HG03432 (cell line): ENCODE measurements at regions not wholly inside any gene's neighbourhood (a gene's known extent, or its start where the extent isn't known, plus 50 kb on each side); places are given as distances from the start of the nearest gene placed in this dataset.

Experiments
- ATAC-seq: cut with Tn5 transposase; IDR thresholded peaks from one replicate; pipeline ENCODE4 v1.9.1; 2021; ENCODE audit warnings: mild to moderate bottlenecking, moderate library complexity; ENCODE audit not compliant: unreplicated experiment

DNA sequence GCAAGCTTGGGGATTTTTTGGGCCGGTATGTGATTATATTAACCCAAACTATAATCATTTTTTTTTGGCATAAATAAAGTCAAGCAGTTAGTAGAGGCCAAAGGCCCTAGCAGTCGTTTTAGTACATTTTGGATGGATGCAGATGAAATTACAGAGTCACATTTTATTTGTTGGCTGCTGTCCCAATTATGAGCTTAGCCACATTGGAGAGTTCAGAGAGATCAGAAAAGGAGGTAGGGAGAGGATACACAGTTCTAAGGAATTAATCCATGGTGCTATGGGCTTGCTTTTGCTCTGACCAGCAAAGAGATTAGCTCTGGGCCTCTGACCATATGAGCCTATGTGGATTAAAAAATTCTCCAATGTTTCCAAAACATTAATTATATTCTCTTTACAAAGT lies 395.1 kb downstream of the RAPGEF2 start:
- no peak for ATAC-seq

DNA sequence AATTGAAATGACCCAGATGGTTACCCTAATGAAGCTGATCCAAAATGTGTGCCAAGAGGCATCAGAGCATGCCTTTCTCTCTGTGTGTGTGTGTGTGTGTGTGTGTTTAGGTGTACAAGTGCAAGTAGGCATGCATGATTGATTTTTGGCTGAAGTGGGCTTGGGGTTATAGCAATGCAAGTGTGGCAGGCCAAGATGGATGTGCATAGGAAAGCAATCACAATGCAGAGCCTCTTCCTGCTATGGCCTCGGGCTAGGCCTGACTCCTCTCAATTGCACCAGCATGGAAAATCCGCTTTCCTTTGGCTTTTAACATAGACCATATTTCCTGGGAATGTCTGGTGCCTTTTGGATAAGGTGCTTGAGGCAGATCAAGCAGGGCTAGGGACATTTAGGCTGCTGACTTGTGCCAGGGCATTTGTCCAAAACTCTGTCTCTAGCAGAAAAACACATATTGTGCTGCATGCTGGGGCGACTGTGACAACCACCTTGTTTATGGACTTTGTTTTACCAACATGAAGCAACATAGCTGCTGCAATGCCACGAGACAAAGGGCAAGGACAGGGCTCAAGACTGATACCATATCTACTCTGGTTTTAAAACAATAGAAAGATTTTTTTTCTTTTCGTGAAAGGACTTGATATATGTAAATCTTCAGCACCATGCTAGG lies 395.7 kb downstream of the RAPGEF2 start:
- no peak for ATAC-seq

GRCh38 chr4:159500861-159501260 lies 398.0 kb downstream of the RAPGEF2 start:
- no peak for ATAC-seq

- ATAC-seq: no peak
Observed at GRCh38 chr4:159503236-159504008, 400.5 kb downstream of the RAPGEF2 start.

DNA sequence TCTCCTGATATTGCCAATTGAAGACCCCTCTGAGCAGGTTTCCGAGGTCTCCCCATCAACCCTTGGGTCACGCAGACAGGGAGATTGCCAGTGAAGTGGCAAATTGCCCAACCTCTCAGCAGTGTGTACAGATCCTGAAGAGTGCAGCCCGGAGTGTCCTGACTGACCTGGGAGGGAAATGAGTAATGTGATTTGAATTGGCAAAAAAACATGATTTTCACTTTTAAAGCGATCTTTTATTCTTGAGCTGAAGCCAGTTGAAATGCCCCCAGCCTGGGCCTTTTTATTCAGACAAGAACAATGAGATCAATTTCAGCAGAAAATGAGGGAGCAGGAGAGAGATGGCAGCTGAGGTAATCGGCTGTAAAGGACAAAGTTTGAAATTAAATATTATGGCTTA lies 401.8 kb downstream of the RAPGEF2 start:
- ATAC-seq: no peak

GRCh38 chr4:159505266-159505975 lies 402.5 kb downstream of the RAPGEF2 start:
- ATAC-seq: no peak

- no peak for ATAC-seq
Observed at GRCh38 chr4:159506801-159507517, 404.1 kb downstream of the RAPGEF2 start.

- ATAC-seq: no peak
Observed at GRCh38 chr4:159508917-159509500, 406.1 kb downstream of the RAPGEF2 start.

DNA sequence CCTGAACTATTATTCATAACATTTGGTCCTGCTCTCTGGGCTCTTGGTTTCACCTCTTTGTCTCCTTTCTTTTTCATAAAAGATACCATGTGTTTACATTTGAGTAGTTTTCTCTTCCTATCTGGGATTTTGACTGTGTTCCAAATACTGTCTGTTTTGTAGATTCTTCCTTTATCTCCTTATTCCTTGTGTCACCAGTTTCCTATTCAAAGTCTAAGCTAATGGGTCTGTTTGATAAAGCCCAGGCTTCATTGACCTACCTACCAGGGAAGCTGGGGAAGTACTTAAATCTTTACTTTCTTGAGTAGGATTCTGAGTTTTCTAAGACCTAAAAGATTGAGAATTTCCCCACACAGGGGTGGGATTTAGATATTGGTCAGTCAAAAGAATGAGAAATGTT lies 409.5 kb downstream of the RAPGEF2 start:
- ATAC-seq: no peak

- ATAC-seq: no peak
Observed at GRCh38 chr4:159515314-159516025, 412.6 kb downstream of the RAPGEF2 start.

DNA sequence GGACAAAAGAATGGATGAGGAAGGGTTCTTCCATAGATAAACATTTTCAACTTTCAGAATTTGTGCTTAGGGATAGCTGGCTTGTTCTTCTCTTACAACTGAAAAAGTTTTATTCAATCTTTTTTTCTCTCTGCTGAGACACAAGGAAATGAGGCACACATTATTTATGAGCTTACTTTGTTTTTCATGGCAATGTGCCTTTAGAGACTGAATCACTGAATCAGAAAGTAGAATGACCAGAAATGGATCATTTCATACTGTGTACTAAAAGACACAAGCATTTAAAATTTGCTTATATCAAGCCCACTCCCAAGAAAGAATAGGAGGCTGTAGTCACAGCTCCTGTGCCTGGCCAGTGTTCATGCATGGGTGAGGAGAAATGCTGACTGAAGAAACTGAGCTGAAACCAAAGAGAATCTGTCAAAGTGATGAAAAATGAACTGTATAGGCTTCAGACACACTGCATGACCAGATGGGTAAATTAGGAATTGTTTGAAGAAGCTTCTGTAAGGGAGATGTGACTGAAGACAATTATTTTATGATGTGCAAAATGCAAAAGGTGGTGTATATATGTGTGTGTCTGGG lies 413.8 kb downstream of the RAPGEF2 start:
- ATAC-seq: no peak

DNA sequence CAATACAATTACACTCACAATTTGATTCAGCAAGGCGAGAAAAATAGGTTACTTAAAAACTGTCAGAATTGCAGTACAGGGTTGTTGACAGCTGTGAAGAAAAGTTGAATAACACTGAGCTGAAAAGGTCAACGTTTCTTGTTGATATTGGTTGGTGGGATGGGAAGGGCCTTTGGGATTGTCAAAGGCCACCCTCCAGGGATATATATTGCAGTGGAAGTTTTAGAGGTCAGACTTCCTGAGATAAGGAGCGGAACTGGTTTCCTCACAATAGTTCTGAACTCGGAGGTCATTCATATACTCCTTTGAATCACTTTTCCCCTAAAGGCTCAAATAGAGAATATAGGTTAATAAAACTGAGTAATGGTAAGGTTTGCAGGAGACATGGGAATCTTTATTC lies 417.2 kb downstream of the RAPGEF2 start:
- no peak for ATAC-seq

DNA sequence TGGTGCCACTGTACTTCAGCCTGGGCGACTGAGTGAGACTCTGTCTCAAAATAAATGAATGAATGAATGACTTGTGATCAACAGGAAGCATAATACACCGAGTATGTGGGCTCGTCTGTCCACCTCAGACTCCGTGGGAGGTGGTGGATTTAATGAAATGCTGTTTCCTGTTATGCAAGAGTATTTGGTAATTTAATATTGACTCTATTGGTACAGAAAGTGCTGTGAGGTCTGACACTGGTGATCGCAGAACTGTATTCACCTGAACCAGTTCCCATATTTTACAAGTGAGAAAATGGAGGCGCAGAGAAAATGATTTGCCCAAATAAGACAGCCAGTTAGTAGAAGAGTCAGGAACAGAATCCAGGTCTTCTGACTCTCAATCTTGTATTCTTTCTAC lies 423.3 kb downstream of the RAPGEF2 start:
- no peak for ATAC-seq

- no peak for ATAC-seq
Observed at GRCh38 chr4:159534655-159535054, 431.8 kb downstream of the RAPGEF2 start.

- no peak for ATAC-seq
Observed at GRCh38 chr4:159538556-159538955, 435.7 kb downstream of the RAPGEF2 start.

GRCh38 chr4:159540038-159540437 lies 437.2 kb downstream of the RAPGEF2 start:
- ATAC-seq: no peak

- no peak for ATAC-seq
Observed at GRCh38 chr4:159540501-159540900, 437.6 kb downstream of the RAPGEF2 start.

DNA sequence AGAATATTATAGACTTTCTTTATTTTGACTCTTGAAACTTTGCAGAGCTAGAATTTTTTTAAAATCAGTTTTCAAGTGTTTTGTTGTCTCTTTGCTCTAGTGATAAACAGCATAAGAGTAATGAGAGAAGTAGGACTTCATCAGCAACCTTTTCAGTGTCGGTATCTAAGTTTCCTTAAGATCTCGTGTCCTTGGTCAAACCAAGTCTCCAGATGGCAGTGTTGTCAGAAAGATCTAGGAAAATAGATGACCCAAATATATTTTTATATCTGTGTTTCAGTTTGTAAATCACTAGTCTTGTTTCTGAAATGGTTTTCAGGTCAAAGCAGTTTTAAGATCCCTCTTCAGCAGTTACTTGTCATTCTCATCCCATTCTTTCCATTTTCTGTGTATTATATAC lies 438.3 kb downstream of the RAPGEF2 start:
- ATAC-seq: no peak

- no peak for ATAC-seq
Observed at GRCh38 chr4:159542296-159542695, 439.4 kb downstream of the RAPGEF2 start.

DNA sequence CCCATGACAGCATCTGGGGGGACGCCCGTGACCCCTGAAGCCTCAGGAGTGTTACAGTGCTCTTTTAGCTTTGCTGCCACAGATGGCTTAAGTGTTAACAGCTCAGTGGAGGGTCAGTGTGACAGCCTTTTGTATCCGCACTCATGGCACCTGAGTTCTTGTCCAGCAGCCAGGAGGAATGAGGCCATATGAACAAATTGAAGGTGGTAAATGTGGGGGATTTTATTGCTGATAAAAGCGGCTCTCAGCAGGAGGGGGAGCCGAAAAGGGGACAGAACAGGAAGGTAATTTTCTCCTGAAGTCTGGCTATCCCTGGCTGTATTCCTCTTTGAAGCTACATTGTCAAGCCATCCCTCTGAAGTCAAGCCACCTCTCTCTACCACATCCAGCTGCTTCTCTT lies 441.0 kb downstream of the RAPGEF2 start:
- ATAC-seq: no peak
